ENCODE measurements at regions not wholly inside any gene's neighbourhood (a gene's known extent, or its start where the extent isn't known, plus 50 kb on each side); places are given as distances from the start of the nearest gene placed in this dataset.
"Not testable (repeated sequence)": the region's sequence is repeated elsewhere in the genome, so short reads cannot be mapped to it uniquely, and the experiment has no call there.

GRCh38 chr2:128514555-128514955 is 195.9 kb upstream of the HS6ST1 start:
- no peak for DNase-seq

- no peak for DNase-seq
Observed at GRCh38 chr2:128516938-128517337, 198.3 kb upstream of the HS6ST1 start.

- not testable (repeated sequence) for DNase-seq
Observed at GRCh38 chr2:128519028-128519427, 200.4 kb upstream of the HS6ST1 start.

- no peak for DNase-seq
Observed at GRCh38 chr2:128519517-128520215, 201.0 kb upstream of the HS6ST1 start.

- no peak for DNase-seq
Observed at GRCh38 chr2:128520340-128520739, 201.7 kb upstream of the HS6ST1 start.

GRCh38 chr2:128520791-128521190 is 202.1 kb upstream of the HS6ST1 start:
- DNase-seq = peak; percentile 73

- DNase-seq = no peak
Observed at GRCh38 chr2:128521482-128521881, 202.8 kb upstream of the HS6ST1 start.

GRCh38 chr2:128522829-128523228 is 204.2 kb upstream of the HS6ST1 start:
- DNase-seq = no peak

GRCh38 chr2:128523457-128523856 is 204.8 kb upstream of the HS6ST1 start:
- no peak for DNase-seq

GRCh38 chr2:128524183-128524582 is 205.5 kb upstream of the HS6ST1 start:
- DNase-seq = no peak

GRCh38 chr2:128525653-128526052 is 207.0 kb upstream of the HS6ST1 start:
- no peak for DNase-seq

- no peak for DNase-seq
Observed at GRCh38 chr2:128526455-128526976, 207.8 kb upstream of the HS6ST1 start.

- no peak for DNase-seq
Observed at GRCh38 chr2:128528133-128528532, 209.5 kb upstream of the HS6ST1 start.

GRCh38 chr2:128530025-128530573 is 211.4 kb upstream of the HS6ST1 start:
- no peak for DNase-seq

- no peak for DNase-seq
Observed at GRCh38 chr2:128531856-128532255, 213.2 kb upstream of the HS6ST1 start.

- no peak for DNase-seq
Observed at GRCh38 chr2:128533101-128533500, 214.4 kb upstream of the HS6ST1 start.

GRCh38 chr2:128534688-128535392 is 216.2 kb upstream of the HS6ST1 start:
- DNase-seq = no peak

- no peak for DNase-seq
Observed at GRCh38 chr2:128535953-128536352, 217.3 kb upstream of the HS6ST1 start.

GRCh38 chr2:128536925-128537620 is 218.4 kb upstream of the HS6ST1 start:
- no peak for DNase-seq

- DNase-seq = no peak
Observed at GRCh38 chr2:128537646-128538045, 219.0 kb upstream of the HS6ST1 start.

GRCh38 chr2:128538396-128538795 is 219.7 kb upstream of the HS6ST1 start:
- no peak for DNase-seq

GRCh38 chr2:128540670-128541069 is 222.0 kb upstream of the HS6ST1 start:
- no peak for DNase-seq

GRCh38 chr2:128541448-128541847 is 222.8 kb upstream of the HS6ST1 start:
- DNase-seq = no peak

All from activated CD8-positive, alpha-beta memory T cell treated with anti-CD3 and anti-CD28 coated beads, Interleukin-2, amount 50 U/mL, for 48 hours (primary cell).